Bronchial epithelial cell (primary cell): ENCODE measurements at regions not wholly inside any gene's neighbourhood (a gene's known extent, or its start where the extent isn't known, plus 50 kb on each side); places are given as distances from the start of the nearest gene placed in this dataset.

Experiments
- DNase-seq: peaks from one replicate; pipeline ENCODE4 v3.0.0-alpha.2; 2010; ENCODE audit warnings: low read depth
- FAIRE-seq: peaks from 2 replicates; lab custom pipeline; 2011; peaks lifted over from hg19 to GRCh38; lab: Jason Lieb, UNC
- H3K27me3 ChIP-seq: 2 replicates; pipeline ENCODE4 v1.5.1; 2011; ENCODE audit warnings: low read length; ENCODE audit not compliant: control insufficient read depth, insufficient read depth
- H3K36me3 ChIP-seq: 2 replicates; pipeline ENCODE4 v1.5.1; 2011; ENCODE audit warnings: low read length; ENCODE audit not compliant: control insufficient read depth, insufficient read depth
- H3K4me3 ChIP-seq: 2 replicates; pipeline ENCODE4 v1.5.1; 2011; ENCODE audit warnings: mild to moderate bottlenecking, low read depth, low read length, control low read depth
- CTCF ChIP-seq: IDR thresholded peaks from 2 replicates; pipeline ENCODE4 v1.5.1; 2011; ENCODE audit warnings: mild to moderate bottlenecking, moderate library complexity, low read length, control low read depth, inconsistent platforms; ENCODE audit not compliant: insufficient read depth, severe bottlenecking

DNA sequence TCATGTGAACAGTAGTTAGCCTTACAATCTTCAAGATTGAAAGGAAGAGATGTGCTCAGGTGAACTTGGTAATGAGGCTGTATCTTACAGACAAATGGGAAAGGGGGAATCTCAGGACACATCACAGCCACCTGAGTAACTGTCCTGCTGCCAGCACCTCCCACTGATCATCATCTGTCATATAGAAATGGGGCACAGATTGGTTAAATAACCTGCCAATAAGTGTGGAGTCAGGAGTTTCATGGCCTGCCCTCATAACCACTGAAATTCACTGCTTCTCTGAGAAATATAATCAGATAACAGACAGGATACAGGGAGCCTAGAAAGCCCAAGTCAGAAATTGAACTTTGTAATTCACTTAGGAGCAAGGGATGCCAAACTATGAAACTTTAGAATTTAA, 64.9 kb upstream of the TAS2R16 start:
- Histone ChIP-seq H3K27me3 (no peaks in the 10 kb centered on the region), H3K36me3 (no peaks in the 10 kb centered on the region), H3K4me3 (no peak overlapping the region)
- FAIRE-seq, result no peak
- DNase-seq, result no peak
- no peak for TF ChIP-seq CTCF

DNA sequence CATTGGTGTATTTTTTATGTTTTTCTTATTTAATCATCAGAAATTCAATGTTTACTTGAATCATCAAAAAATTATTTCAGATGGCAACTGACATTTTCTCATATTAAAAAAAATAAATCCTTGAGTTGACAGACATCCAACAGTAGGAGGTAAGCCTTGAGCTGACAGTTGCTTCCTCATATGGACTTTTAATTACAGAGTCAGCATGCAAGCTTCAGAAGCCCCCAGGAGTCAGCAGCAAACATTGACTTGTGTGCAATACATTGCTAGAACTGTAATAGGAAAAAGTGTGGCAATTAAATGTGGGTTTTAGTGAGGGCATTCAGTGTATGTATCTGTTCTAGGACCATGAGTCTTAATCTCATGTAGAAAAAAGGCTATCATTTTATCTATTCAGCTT, 62.4 kb upstream of the TAS2R16 start:
- Histone ChIP-seq H3K4me3 (no peak overlapping the region), H3K36me3 (no peaks in the 10 kb centered on the region), H3K27me3 (no peaks in the 10 kb centered on the region)
- no peak for TF ChIP-seq CTCF
- no peak for DNase-seq
- no peak for FAIRE-seq

GRCh38 chr7:123054357-123055133, 59.0 kb upstream of the TAS2R16 start:
- TF ChIP-seq CTCF, result peak; percentile 27
- Histone ChIP-seq H3K36me3 (no peaks in the 10 kb centered on the region), H3K27me3 (no peaks in the 10 kb centered on the region), H3K4me3 (no peak overlapping the region)
- FAIRE-seq, result peak; percentile 40
- peak; percentile 67 for DNase-seq

DNA sequence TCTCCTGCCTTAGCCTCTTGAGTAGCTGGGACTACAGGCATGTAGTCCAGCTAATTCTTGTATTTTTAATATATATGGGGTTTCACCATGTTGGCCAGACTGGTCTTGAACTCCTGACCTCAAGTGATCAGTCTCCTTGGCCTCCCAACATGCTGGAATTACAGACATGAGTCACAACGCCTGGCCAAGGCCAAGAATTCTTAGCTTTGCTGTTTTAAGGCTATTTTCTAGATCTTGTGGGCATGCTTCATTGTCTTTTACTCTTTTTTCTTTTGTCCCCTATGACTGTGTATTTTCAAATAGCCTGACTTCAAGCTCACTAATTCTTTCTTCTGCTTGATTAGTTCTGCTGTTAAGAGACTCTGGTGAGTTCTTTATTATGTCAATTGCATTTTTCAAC, 56.4 kb upstream of the TAS2R16 start:
- no peaks in the 10 kb centered on the region for H3K36me3 ChIP-seq

GRCh38 chr7:123047955-123048354, 52.5 kb upstream of the TAS2R16 start:
- TF ChIP-seq CTCF, result no peak
- no peak for FAIRE-seq

More for the DNA sequence above, 56.4 kb upstream of the TAS2R16 start:
- no peaks in the 10 kb centered on the region for H3K27me3 ChIP-seq
- no peak for FAIRE-seq
- H3K4me3 ChIP-seq, result no peak overlapping the region
- no peak for DNase-seq
- no peak for TF ChIP-seq CTCF

More at GRCh38 chr7:123047955-123048354, 52.5 kb upstream of the TAS2R16 start:
- H3K36me3 ChIP-seq, result no peaks in the 10 kb centered on the region
- H3K4me3 ChIP-seq, result no peak overlapping the region
- no peak for DNase-seq
- H3K27me3 ChIP-seq, result no peaks in the 10 kb centered on the region
